KG1 (cell line): ENCODE measurements at regions not wholly inside any gene's neighbourhood (a gene's known extent, or its start where the extent isn't known, plus 50 kb on each side); places are given as distances from the start of the nearest gene placed in this dataset.
"Not testable (repeated sequence)": the region's sequence is repeated elsewhere in the genome, so short reads cannot be mapped to it uniquely, and the experiment has no call there.

ENCODE experiments used
- DNase-seq: peaks from one replicate; lab custom pipeline; 2025; lab: John Stamatoyannopoulos, UW

- DNase-seq = not testable (repeated sequence)
Observed at GRCh38 chr15:20308027-20308690, 233.4 kb downstream of the GOLGA6L6 start.

- DNase-seq = not testable (repeated sequence)
Observed at GRCh38 chr15:20307137-20307536, 234.5 kb downstream of the GOLGA6L6 start.

- DNase-seq = not testable (repeated sequence)
Observed at GRCh38 chr15:20306497-20307106, 235.0 kb downstream of the GOLGA6L6 start.

- DNase-seq = not testable (repeated sequence)
Observed at GRCh38 chr15:20305912-20306311, 235.7 kb downstream of the GOLGA6L6 start.

- not testable (repeated sequence) for DNase-seq
Observed at GRCh38 chr15:20305015-20305465, 236.6 kb downstream of the GOLGA6L6 start.

- DNase-seq = not testable (repeated sequence)
Observed at GRCh38 chr15:20304282-20305014, 237.2 kb downstream of the GOLGA6L6 start.

GRCh38 chr15:20303248-20304171 is 238.1 kb downstream of the GOLGA6L6 start:
- not testable (repeated sequence) for DNase-seq

- not testable (repeated sequence) for DNase-seq
Observed at GRCh38 chr15:20302141-20303069, 239.2 kb downstream of the GOLGA6L6 start.

GRCh38 chr15:20301471-20302081 is 240.0 kb downstream of the GOLGA6L6 start:
- not testable (repeated sequence) for DNase-seq

GRCh38 chr15:20301041-20301390 is 240.6 kb downstream of the GOLGA6L6 start:
- not testable (repeated sequence) for DNase-seq

GRCh38 chr15:20300351-20301040 is 241.1 kb downstream of the GOLGA6L6 start:
- not testable (repeated sequence) for DNase-seq

- DNase-seq = not testable (repeated sequence)
Observed at GRCh38 chr15:20297603-20298123, 243.9 kb downstream of the GOLGA6L6 start.

- DNase-seq = not testable (repeated sequence)
Observed at GRCh38 chr15:20296261-20296660, 245.3 kb downstream of the GOLGA6L6 start.

- no peak for DNase-seq
Observed at GRCh38 chr15:20295238-20295811, 246.3 kb downstream of the GOLGA6L6 start.

GRCh38 chr15:20294651-20295237 is 246.9 kb downstream of the GOLGA6L6 start:
- DNase-seq = no peak

GRCh38 chr15:20292422-20293005 is 249.1 kb downstream of the GOLGA6L6 start:
- DNase-seq = not testable (repeated sequence)

- not testable (repeated sequence) for DNase-seq
Observed at GRCh38 chr15:20291616-20292015, 250.0 kb downstream of the GOLGA6L6 start.

GRCh38 chr15:20290606-20291005 is 251.0 kb downstream of the GOLGA6L6 start:
- not testable (repeated sequence) for DNase-seq
